Upper lobe of right lung (tissue), 1 donor: ENCODE measurements at regions not wholly inside any gene's neighbourhood (a gene's known extent, or its start where the extent isn't known, plus 50 kb on each side); places are given as distances from the start of the nearest gene placed in this dataset.

Experiments used
- ATAC-seq: fragments of 200-7000 bp; cut with Tn5 transposase; one replicate; pipeline ENCODE4 v1.9.1; 2020; ENCODE audit warnings: mild to moderate bottlenecking, moderate library complexity
- DNase-seq: peaks from one replicate; pipeline ENCODE4 v3.0.0-alpha.2; 2020
- H3K27ac ChIP-seq: fragments of 200-600 bp; one replicate; pipeline ENCODE4 v1.8.0; 2022
- H3K27me3 ChIP-seq: fragments of 200-600 bp; one replicate; pipeline ENCODE4 v1.8.0; 2022; ENCODE audit warnings: mild to moderate bottlenecking
- H3K36me3 ChIP-seq: fragments of 200-600 bp; one replicate; pipeline ENCODE4 v1.8.0; 2022
- H3K4me1 ChIP-seq: fragments of 200-600 bp; one replicate; pipeline ENCODE4 v1.8.0; 2022
- H3K4me3 ChIP-seq: fragments of 200-600 bp; one replicate; pipeline ENCODE4 v1.8.0; 2022; ENCODE audit warnings: mild to moderate bottlenecking
- H3K9me3 ChIP-seq: fragments of 200-600 bp; one replicate; pipeline ENCODE4 v1.8.0; 2022
- CTCF ChIP-seq: fragments of 200-600 bp; IDR thresholded peaks from one replicate; pipeline ENCODE4 v1.8.0; 2022; ENCODE audit warnings: antibody characterized with exemption
- intact Hi-C: fragments of 100-400 bp; cut with DNase I; formaldehyde crosslinking; loops from one replicate; pipeline ENCODE4 v1.11.0; 2022
- donor health status: DM: no; HTN: yes; CAD: no; lungs with severe emphysema.

GRCh38 chr2:239883326-239884050 lies 141.7 kb downstream of the NDUFA10 start:
- Histone ChIP-seq H3K9me3 (peaks cover 14% of the 10 kb centered on the region), H3K27me3 (peaks cover 5% of the 10 kb centered on the region), H3K4me3 (no peak overlapping the region), H3K27ac (no peak overlapping the region), H3K4me1 (peaks cover 4% of the 10 kb centered on the region), H3K36me3 (no peaks in the 10 kb centered on the region)
- ATAC-seq (no peak), DNase-seq (peak; percentile 33)
- intact Hi-C loops = no loop called here
- TF ChIP-seq CTCF = no peak

- H3K9me3 ChIP-seq = peaks cover 14% of the 10 kb centered on the region
- no peak overlapping the region for H3K27ac ChIP-seq
- peaks cover 5% of the 10 kb centered on the region for H3K27me3 ChIP-seq
- no peaks in the 10 kb centered on the region for H3K36me3 ChIP-seq
- peaks cover 4% of the 10 kb centered on the region for H3K4me1 ChIP-seq
- ATAC-seq (no peak), DNase-seq (peak; percentile 45)
- no peak overlapping the region for H3K4me3 ChIP-seq
- no peak for TF ChIP-seq CTCF
- intact Hi-C loops = no loop called here
These were observed 142.4 kb downstream of the NDUFA10 start for GRCh38 chr2:239882781-239883180.

- H3K27ac ChIP-seq = no peak overlapping the region
These were observed 142.8 kb downstream of the NDUFA10 start for GRCh38 chr2:239882331-239882732.

GRCh38 chr2:239881561-239882320 lies 143.4 kb downstream of the NDUFA10 start:
- H3K4me1 ChIP-seq = peaks cover 4% of the 10 kb centered on the region
- no peak for ATAC-seq
- intact Hi-C loops = no loop called here
- H3K27me3 ChIP-seq = peaks cover 5% of the 10 kb centered on the region
- peak; percentile 51 for DNase-seq
- H3K27ac ChIP-seq = no peak overlapping the region
- no peaks in the 10 kb centered on the region for H3K36me3 ChIP-seq
- H3K9me3 ChIP-seq = peaks cover 14% of the 10 kb centered on the region
- no peak for TF ChIP-seq CTCF
- no peak overlapping the region for H3K4me3 ChIP-seq

More at GRCh38 chr2:239882331-239882732, 142.8 kb downstream of the NDUFA10 start:
- no peak overlapping the region for H3K4me3 ChIP-seq
- H3K4me1 ChIP-seq = peaks cover 4% of the 10 kb centered on the region
- TF ChIP-seq CTCF = peak; percentile 73
- peaks cover 5% of the 10 kb centered on the region for H3K27me3 ChIP-seq
- H3K9me3 ChIP-seq = peaks cover 14% of the 10 kb centered on the region
- DNase-seq (peak; percentile 70), ATAC-seq (peak; percentile 90)
- intact Hi-C loops = no loop called here
- no peaks in the 10 kb centered on the region for H3K36me3 ChIP-seq

GRCh38 chr2:239881031-239881471 lies 144.1 kb downstream of the NDUFA10 start:
- Histone ChIP-seq H3K9me3 (peaks cover 14% of the 10 kb centered on the region), H3K4me1 (peaks cover 4% of the 10 kb centered on the region), H3K4me3 (no peak overlapping the region), H3K36me3 (no peaks in the 10 kb centered on the region), H3K27me3 (peaks cover 5% of the 10 kb centered on the region), H3K27ac (no peak overlapping the region)
- DNase-seq (no peak), ATAC-seq (no peak)
- no peak for TF ChIP-seq CTCF
- intact Hi-C loops = no loop called here
